ENCODE measurements at regions not wholly inside any gene's neighbourhood (a gene's known extent, or its start where the extent isn't known, plus 50 kb on each side); places are given as distances from the start of the nearest gene placed in this dataset.

DNA sequence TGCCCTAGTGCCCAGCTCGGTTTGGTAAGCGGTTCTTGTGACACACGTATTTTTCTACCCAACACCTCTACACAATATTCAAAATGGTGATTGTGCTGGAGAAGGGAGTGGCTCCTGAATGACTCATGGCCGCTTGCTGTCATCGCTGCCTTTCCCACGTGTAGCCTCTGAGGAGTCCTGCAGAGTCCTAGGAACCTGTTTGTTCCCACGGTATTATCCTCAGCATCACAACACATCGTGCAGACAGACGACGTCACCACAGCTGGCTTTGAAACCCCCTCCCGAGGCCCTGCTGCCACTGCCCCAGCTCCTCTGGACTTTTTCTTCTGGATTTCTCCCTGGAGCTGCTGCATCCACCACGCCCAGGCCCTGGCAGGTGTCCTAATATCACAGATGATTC lies 353.5 kb downstream of the SMOC2 start:
- no peak overlapping the region for H3K27ac Mint-ChIP-seq
- no peak for ATAC-seq

DNA sequence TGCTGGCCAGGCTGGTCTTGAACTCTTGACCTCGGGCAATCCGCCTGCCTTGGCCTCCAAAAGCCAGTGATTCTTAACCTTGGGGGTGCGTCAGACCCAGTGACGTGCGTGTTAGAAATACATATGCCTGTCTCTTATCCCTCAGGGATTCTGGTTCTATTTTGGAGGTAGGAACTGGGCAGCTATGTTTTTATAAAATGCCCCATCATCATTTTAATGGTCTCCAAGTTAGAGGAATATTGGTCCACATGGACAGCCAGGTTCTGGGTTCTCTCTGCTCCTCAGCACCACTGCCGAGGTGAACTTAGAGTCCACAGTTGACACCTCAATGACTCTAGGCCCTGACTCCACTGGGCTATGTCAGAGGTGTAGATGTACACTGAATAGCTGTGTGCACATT lies 352.7 kb downstream of the SMOC2 start:
- H3K36me3 Mint-ChIP-seq, result no peaks in the 10 kb centered on the region
- H3K27ac Mint-ChIP-seq, result no peak overlapping the region
- WGBS (ENCODE audit: insufficient coverage), result 70% methylated on average over 6 of the region's 6 CpGs
- H3K9me3 Mint-ChIP-seq, result no peaks in the 10 kb centered on the region
- Histone ChIP-seq H3K27me3 (ENCODE audit: control insufficient read depth, insufficient read depth, low read length) (peaks cover 2% of the 10 kb centered on the region), H3K9me3 (ENCODE audit: control insufficient read depth, insufficient read depth, low read length) (no peaks in the 10 kb centered on the region), H3K36me3 (ENCODE audit: control insufficient read depth, insufficient read depth, low read length) (no peaks in the 10 kb centered on the region), H3K4me1 (ENCODE audit: control insufficient read depth, insufficient read depth, low read length) (peaks cover 2% of the 10 kb centered on the region), H3K4me3 (ENCODE audit: low read length) (no peak overlapping the region), H3K27ac (ENCODE audit: low read length) (no peak overlapping the region)
- TF ChIP-seq, protein P1, sequence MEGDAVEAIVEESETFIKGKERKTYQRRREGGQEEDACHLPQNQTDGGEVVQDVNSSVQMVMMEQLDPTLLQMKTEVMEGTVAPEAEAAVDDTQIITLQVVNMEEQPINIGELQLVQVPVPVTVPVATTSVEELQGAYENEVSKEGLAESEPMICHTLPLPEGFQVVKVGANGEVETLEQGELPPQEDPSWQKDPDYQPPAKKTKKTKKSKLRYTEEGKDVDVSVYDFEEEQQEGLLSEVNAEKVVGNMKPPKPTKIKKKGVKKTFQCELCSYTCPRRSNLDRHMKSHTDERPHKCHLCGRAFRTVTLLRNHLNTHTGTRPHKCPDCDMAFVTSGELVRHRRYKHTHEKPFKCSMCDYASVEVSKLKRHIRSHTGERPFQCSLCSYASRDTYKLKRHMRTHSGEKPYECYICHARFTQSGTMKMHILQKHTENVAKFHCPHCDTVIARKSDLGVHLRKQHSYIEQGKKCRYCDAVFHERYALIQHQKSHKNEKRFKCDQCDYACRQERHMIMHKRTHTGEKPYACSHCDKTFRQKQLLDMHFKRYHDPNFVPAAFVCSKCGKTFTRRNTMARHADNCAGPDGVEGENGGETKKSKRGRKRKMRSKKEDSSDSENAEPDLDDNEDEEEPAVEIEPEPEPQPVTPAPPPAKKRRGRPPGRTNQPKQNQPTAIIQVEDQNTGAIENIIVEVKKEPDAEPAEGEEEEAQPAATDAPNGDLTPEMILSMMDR (IDR thresholded peaks at IDR 0.05), result no peak
- peaks cover 5% of the 10 kb centered on the region in 2 donors for H3K4me1 Mint-ChIP-seq
- intact Hi-C loops (cut with micrococcal nuclease), result no loop called here
- H3K4me3 Mint-ChIP-seq, result no peak overlapping the region
- peaks cover 7 to 10% of the 10 kb centered on the region in 2 donors for H3K27me3 Mint-ChIP-seq (ENCODE audit: low read depth in 2 of 2)
- ATAC-seq (no peak), DNase-seq (no peak)

More for the DNA sequence above, 353.5 kb downstream of the SMOC2 start:
- H3K36me3 Mint-ChIP-seq, result no peaks in the 10 kb centered on the region
- no peaks in the 10 kb centered on the region for H3K9me3 ChIP-seq (ENCODE audit: control insufficient read depth, insufficient read depth, low read length)
- peaks cover 3% of the 10 kb centered on the region for H3K4me1 ChIP-seq (ENCODE audit: control insufficient read depth, insufficient read depth, low read length)
- no peak overlapping the region for H3K4me3 ChIP-seq (ENCODE audit: low read length)
- peaks cover 2% of the 10 kb centered on the region for H3K27me3 ChIP-seq (ENCODE audit: control insufficient read depth, insufficient read depth, low read length)
- TF ChIP-seq, protein P1 (IDR thresholded peaks at IDR 0.05), result no peak
- DNase-seq, result no peak
- WGBS (ENCODE audit: insufficient coverage), result 92% methylated on average over 12 of the region's 12 CpGs
- no peak overlapping the region for H3K4me3 Mint-ChIP-seq
- intact Hi-C loops (cut with micrococcal nuclease), result no loop called here
- H3K27me3 Mint-ChIP-seq (ENCODE audit: low read depth in 2 of 2), result peaks cover 7 to 11% of the 10 kb centered on the region in 2 donors
- H3K9me3 Mint-ChIP-seq, result no peaks in the 10 kb centered on the region
- H3K27ac ChIP-seq (ENCODE audit: low read length), result no peak overlapping the region
- no peaks in the 10 kb centered on the region for H3K36me3 ChIP-seq (ENCODE audit: control insufficient read depth, insufficient read depth, low read length)
- H3K4me1 Mint-ChIP-seq, result peaks cover 13 to 14% of the 10 kb centered on the region in 2 donors

DNA sequence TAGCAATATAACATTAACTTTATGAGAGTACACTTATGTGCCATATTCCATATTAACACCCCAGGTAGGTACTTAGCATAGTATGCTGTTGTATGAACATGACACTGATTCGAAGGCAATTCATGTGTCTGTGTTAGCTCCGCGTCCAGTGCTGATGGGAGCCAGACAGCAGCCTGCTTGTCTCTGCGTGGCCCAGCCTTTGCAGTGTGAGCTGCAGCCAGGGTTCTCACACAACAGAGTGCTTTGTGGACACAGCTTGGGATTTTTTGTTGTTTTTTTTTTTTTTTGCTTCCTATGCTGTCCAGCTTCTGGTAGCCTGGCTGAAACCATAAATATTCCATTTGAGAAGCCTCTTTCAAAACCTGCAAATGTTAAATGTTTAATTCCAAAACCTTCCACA lies 350.9 kb downstream of the SMOC2 start:
- no peaks in the 10 kb centered on the region for H3K9me3 ChIP-seq (ENCODE audit: control insufficient read depth, insufficient read depth, low read length)
- Mint-ChIP-seq H3K27ac (no peak overlapping the region), H3K27me3 (ENCODE audit: low read depth in 2 of 2) (peaks cover 9 to 17% of the 10 kb centered on the region in 2 donors), H3K4me1 (no peaks in the 10 kb centered on the region), H3K4me3 (no peak overlapping the region), H3K9me3 (no peaks in the 10 kb centered on the region), H3K36me3 (no peaks in the 10 kb centered on the region)
- no peak for DNase-seq
- H3K36me3 ChIP-seq (ENCODE audit: control insufficient read depth, insufficient read depth, low read length), result no peaks in the 10 kb centered on the region
- no peak for ATAC-seq
- no peak overlapping the region for H3K4me3 ChIP-seq (ENCODE audit: low read length)
- intact Hi-C loops (cut with micrococcal nuclease), result no loop called here
- 86% methylated on average over 4 of the region's 4 CpGs for WGBS (ENCODE audit: insufficient coverage)
- no peak overlapping the region for H3K27ac ChIP-seq (ENCODE audit: low read length)
- H3K27me3 ChIP-seq (ENCODE audit: control insufficient read depth, insufficient read depth, low read length), result peaks cover 2% of the 10 kb centered on the region
- TF ChIP-seq, protein P1 (IDR thresholded peaks at IDR 0.05), result no peak
- no peaks in the 10 kb centered on the region for H3K4me1 ChIP-seq (ENCODE audit: control insufficient read depth, insufficient read depth, low read length)

DNA sequence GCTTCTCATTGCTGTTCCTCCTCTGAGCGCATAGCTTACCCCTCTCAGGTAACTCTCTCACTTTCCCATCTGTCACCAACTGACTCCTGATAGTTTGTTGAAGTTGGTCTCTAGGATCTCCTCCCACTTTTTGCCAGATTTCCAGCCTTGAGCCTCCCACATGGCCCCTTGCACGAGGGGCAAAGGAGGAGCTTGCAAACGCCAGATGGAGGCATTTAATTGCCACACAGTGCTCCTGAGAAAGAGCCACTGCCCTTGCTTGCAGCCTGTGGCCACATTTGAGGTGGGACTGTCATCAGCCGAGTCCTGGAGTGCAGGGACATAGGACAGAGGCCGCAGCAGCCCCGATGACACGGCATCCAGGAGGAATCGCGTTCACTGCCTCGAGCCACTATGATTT lies 348.7 kb downstream of the SMOC2 start:
- H3K4me1 Mint-ChIP-seq, result no peaks in the 10 kb centered on the region
- H3K36me3 Mint-ChIP-seq, result no peaks in the 10 kb centered on the region
- no peak overlapping the region for H3K4me3 ChIP-seq (ENCODE audit: low read length)
- intact Hi-C loops (cut with micrococcal nuclease), result no loop called here
- H3K36me3 ChIP-seq (ENCODE audit: control insufficient read depth, insufficient read depth, low read length), result no peaks in the 10 kb centered on the region
- TF ChIP-seq, protein P1 (IDR thresholded peaks at IDR 0.05), result no peak
- no peaks in the 10 kb centered on the region for H3K9me3 Mint-ChIP-seq
- ATAC-seq (no peak), DNase-seq (no peak)
- no peak overlapping the region for H3K4me3 Mint-ChIP-seq
- no peak overlapping the region for H3K27ac Mint-ChIP-seq
- no peaks in the 10 kb centered on the region for H3K9me3 ChIP-seq (ENCODE audit: control insufficient read depth, insufficient read depth, low read length)
- no peak overlapping the region for H3K27ac ChIP-seq (ENCODE audit: low read length)
- WGBS (ENCODE audit: insufficient coverage), result 82% methylated on average over 10 of the region's 10 CpGs
- peaks cover 10 to 28% of the 10 kb centered on the region in 2 donors for H3K27me3 Mint-ChIP-seq (ENCODE audit: low read depth in 2 of 2)
- H3K4me1 ChIP-seq (ENCODE audit: control insufficient read depth, insufficient read depth, low read length), result no peaks in the 10 kb centered on the region
- no peaks in the 10 kb centered on the region for H3K27me3 ChIP-seq (ENCODE audit: control insufficient read depth, insufficient read depth, low read length)

All from natural killer cell (primary cell).